Brain pericyte (primary cell): ENCODE measurements at regions not wholly inside any gene's neighbourhood (a gene's known extent, or its start where the extent isn't known, plus 50 kb on each side); places are given as distances from the start of the nearest gene placed in this dataset.

Source experiments
- DNase-seq: peaks from one replicate; pipeline ENCODE4 v3.0.0-alpha.2; 2012; ENCODE audit warnings: low read depth, low spot score

DNA sequence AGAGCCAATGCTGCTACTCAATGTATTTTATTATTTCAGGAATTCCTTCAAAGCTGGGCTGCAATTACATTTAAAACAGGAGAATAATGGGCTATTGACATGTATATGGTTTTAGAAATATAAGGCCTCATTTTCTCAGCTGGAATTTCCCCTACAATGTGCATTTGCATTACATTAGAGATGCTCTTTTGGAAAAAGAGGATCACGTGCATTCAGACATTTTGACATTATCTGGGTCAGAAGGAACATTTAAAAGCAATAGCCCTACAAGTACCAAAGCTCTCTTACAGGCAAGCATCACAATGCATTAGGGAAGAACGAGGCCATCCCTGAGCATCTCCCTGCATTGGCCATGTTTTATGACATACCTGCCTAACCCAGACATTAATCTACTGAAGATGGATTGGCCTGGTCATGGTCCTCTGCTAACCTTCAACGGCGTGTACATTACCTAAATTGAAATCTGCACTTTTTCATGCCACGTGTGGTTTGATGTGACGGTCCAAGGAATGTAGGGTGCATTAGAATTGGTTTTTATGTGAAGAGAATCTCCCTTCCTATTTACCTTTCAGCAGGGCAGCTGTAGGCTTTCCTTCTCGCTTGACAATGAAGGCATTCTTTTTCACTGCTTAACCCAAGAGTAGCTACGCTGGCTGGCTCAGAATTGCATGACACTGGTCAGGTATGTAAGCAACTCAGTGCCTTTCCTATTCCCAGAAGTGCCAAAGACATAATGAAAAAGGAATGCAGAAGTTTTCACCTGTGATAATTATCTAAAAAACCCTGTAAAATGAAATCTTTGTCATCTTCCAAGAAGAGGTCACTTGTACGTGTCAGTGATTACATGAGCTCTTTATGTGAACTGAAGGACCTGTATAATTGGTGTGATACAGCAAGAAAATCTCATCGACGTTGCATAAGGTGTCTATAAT, 212.3 kb upstream of the MPDZ start:
- DNase-seq = no peak

DNA sequence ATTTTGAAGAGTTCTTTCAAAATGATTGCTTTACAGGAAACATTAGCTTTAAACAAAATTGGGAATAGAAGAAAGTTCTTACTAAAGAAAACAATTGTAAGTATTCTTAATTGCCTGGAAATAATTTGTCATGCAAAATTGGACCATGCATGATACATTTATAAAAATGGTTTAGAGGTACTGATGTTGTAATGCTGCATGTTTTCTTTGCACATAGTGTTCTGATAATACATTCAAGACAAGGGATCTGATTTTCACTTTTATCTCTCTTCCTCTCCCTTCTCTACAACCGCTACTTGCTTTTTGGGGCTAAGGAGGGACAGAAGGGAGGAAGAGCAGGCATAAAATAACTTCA, 211.6 kb upstream of the MPDZ start:
- no peak for DNase-seq

DNA sequence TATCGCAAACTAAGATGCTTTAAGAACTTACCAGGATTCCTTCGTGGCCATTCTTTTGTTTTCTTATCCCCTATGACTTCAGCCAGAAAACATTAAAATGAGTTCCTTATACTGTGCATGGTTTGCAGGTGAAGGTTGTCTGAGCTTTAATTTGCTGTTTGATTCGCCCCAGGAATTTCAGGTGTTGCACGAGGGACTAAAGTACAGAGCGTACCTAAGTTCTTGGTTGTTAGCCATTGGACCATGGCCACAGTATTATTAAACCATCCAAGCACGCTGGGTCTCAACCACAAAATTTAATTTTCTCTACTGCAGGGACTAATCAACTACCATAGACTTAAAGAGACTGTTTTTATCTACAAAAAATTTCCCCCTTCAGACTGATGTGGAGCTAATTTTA, 208.4 kb upstream of the MPDZ start:
- no peak for DNase-seq

DNA sequence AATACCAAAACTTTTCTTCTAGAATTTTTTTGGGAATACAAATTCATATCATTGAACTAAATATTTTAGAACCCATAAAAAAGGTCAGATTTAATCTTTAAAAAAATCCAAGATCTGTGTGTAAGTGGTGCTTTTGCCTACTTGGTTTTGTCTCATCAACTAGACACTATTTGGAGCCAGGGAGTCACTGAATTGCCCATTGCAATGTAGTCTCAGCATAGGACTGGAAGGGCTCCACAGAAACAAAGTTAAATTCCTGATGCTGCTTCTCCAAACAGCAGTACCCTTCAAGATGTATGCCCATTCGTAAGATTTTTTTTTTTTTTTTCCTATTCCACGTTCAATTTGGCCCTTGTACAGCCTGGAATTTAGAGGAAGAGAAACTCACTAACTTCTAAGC, 208.0 kb upstream of the MPDZ start:
- DNase-seq = no peak

DNA sequence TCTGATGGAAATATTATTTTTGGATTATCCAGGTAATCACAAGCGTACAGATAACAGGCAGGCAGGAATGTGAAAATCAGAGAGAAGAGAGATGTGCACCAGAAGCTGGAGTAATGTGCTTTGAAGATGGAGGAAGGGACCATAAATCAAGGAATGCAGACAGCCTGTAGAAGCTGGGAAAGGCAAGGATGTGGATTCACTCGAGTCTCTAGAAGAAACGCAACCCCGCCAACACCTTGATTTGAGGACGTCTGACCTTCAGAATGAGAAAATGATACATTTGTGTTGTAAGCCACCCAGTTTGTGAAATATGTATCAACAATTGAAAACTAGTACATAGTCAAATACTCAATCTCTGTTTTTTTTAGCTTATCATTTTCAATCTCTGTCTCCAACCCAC, 207.6 kb upstream of the MPDZ start:
- DNase-seq = no peak

DNA sequence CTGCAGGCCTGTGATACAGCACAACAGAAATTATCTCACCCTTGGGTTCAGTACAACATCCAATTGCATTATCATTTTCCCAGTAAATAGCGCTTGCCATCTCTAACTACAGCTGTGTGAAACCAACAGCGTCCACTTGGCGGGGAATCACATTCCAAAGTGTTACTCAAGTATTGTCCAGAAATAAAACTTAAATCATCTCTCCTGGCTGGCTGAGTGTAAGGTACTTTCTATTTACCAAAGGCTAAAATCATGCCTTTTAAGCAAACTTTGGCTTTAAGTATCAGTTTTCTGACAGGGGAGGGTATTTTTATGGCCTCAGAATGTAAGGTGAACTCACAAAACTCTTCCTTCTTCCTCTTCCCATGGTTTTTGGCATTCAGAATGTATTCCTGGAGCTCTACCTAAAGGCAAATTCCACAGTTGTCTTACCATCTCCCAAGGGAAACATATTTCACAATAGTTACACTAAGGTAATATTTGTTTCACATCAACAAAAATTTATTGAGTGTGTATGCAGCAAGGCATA, 205.6 kb upstream of the MPDZ start:
- DNase-seq = no peak

DNA sequence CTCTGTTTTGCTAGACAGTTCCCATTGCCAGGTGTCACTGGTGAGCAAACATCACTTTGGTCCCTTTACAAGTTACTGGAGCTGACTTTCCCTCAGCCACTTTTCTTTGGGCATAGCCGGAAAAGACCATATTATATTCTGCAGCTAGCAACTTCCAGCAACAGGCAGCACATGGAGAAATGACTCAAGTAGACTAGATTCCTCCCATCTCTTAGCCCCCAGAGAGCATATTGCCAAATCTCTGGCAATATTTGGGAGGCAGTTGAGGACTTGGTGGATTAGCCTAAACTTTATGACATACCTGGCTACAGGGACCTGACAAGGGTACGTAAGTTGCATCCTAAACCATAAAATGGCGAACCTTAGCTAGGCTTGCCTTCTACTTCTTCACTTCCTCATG, 204.7 kb upstream of the MPDZ start:
- no peak for DNase-seq

DNA sequence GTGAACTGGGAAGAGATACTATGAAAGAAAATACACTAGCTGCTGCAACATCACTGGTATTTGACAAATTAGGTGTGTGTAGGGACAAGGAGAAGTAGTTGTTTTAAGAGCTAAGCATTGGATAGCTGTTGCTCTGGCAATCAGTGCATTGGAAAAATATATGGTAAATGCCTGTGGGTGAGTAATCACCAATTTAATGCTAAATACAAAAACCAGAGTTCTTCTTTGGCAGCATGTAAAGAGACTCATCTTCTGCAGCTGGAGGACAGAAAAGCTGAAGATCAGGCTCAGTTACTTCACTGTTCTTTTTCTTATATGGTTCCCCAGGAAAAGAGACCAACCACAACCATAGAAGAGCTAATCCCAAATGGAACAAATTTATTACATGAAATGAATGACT, 201.8 kb upstream of the MPDZ start:
- no peak for DNase-seq

DNA sequence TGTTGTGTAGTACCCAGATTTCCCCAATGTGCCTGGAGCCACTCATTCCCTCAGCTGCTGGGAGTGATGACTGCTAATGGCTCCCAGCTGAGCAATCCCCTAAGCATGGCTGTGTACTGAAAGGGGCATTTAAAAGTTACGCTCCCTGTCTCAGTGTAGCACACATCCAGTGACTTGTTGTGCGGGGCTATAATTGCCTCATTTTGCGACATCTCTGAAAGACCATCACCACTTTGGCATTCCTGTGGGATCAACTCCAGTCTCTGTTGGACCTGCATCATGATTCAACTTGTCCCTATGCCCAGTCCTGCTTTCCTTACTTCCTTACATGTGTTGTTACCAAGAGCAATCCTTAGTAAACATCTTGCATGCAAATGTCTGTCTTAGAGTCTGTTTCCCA, 201.2 kb upstream of the MPDZ start:
- DNase-seq = no peak

DNA sequence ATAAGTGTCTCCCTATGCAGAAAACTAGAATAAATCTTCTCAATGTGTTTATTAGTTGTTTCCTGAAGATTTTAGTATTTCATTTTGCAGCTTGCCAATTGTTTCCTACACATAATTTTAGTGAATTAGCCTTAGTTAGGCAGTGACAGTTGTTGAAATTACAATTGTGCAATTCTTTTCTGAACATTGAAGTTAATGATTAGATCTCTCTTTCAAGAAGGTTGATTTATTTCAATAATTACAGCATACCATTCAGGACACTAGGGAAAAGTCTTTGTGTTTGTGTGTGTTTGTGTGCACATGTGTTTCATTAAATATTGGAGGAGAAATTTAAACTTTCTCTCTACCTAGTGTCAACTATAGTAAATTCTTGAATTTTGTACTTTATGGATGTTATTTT, 199.6 kb upstream of the MPDZ start:
- no peak for DNase-seq

DNA sequence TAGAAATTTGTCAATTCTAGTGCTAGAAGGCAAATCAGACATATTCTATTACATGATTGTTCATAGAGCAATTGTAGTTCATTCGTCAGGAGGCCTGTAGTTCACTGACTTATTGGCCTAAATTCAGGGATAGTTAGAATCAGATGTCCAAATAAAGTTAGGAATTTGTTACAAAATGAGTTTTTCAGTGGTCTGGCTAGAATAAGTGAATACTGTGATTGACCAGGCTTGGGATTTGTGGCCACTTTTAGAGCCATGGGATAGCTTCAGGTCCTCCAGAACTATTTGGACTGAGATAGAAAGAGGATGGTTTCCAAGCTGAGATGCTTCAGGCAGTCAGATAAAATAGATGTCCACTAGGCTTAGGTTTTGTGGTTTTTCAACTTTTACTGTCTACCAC, 199.1 kb upstream of the MPDZ start:
- no peak for DNase-seq

DNA sequence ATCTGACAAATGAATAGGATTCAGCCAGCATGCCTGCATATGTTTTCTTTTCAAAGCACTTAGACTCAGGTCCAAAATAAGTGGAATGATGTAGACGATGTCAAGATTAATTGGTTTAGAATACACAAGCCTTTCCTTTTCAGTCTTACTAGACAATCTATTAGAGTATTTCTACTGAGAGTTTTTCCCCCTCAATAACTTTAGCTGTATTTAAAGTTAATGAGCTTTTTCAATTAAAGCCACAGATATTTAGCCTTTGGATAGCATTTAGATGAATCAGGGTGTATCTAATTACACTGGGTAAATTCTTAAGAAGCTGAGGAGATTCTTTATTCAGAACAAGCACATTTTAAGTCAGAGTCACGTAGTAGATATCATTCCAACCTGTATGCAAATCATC, 198.7 kb upstream of the MPDZ start:
- DNase-seq = no peak

DNA sequence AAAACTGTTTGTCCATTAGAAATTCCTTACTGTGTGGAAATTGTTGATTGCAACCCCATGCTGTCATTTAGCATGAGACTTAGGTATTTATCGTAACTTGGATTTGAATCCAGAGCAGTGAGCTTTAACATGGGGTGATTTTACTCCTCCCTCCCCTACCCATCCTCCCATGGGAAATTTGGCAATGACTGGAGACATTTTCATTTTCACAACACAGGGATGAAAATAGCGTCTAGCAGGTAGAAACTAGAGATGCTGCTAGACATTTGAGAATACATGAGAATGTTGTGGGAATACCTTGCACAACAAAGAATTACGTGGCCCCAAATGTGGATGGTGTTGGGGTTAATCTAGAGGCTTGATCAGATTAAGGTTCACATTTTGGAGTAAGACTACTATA, 191.3 kb upstream of the MPDZ start:
- DNase-seq = no peak

DNA sequence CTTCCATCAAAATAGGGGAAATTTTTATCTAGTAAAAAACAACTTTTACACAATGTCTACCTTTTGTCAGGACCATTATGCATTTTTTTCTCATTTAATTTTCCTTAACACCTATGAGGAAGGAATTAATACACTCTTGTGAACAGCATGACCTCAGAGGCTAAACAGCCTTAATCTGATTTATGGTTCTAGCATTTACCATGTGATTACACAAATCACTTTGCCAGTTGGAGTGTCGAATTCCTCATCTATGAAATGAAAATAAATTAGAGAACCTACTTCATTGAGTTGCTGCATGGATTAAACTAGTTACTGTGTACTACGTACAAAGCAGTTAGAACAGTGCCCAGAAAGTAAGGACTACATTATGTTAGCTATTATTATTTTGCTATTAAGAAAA, 187.7 kb upstream of the MPDZ start:
- DNase-seq = no peak

DNA sequence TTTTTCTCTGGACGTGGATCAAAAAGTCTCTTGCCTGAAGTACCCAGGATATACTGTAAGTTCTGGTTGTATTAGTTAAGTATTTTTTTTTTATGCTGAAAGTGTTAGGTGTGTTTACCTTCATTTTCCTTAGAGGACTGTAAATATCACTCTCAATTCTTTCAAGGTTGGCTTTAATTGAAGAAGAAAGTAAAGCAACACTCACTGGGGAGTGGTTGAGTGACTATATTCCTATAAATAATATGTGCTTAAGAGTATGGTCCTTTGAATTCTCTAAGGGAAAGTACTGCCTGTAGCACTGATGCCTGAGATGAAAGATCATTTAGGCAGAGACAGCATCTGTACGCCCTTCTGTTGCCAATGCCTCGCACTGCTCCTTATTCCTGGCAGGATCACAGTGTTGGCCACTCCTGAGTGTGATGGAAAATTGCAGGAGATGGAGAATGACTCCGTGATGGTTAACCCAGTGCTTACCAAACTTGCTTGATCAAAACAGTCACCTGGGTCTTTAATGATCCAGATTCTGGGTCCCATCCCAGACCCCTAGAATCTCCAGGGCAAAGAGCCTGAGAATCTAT, 182.0 kb upstream of the MPDZ start:
- no peak for DNase-seq

DNA sequence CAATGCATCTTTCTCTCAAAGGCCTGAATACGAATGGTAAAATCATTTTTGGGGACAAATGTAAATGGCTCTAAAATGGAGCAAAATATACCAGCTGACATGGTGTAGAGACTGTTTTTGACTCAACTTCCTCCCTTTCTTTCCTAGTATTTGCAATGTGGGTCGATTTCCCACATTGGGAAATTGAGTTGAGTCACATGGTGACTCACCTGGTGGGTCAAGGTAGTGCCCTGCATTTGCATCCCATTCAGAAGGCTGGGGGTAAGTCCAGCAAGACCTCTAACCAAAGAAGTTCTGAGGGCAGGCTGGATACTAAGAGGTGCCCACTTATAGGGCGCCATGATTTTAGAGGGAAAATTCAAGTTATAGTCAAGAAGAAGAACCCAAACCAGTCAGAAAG, 179.6 kb upstream of the MPDZ start:
- no peak for DNase-seq

DNA sequence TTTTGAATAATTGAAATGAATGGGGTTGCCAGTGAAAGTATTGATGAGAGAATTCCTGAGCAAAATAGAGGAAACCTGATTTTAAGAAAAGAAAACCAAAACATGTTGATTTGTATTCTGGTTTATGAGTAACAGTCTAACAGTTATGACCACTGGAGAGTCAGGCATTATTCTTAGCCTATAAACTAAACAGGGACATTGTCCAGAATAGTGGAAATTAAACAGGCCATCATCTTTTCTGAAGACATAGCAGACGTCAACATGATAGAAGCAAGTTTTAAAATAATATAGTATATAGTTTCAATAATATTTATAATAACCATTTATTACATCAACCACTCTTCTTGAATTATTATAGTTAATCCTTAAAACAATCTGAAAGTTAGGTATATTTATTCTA, 178.3 kb upstream of the MPDZ start:
- no peak for DNase-seq

DNA sequence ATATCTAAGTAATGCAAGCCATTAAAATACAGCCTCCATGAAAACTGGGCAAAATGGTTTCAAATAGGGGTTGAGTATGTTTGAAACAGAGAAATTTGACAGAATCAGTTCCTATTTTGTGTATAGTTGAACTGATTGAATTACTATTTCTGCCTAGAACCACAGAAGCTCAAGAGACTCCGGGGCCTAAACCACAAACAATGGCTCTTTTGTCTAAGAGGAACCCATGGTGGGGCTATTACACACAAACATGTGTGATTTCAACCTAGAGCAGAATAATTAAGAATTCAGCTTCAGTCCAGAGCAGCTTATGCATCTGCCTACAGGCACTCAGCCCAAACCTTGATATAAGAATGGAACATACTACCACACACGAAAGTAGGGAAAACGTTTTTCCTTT, 171.2 kb upstream of the MPDZ start:
- no peak for DNase-seq

DNA sequence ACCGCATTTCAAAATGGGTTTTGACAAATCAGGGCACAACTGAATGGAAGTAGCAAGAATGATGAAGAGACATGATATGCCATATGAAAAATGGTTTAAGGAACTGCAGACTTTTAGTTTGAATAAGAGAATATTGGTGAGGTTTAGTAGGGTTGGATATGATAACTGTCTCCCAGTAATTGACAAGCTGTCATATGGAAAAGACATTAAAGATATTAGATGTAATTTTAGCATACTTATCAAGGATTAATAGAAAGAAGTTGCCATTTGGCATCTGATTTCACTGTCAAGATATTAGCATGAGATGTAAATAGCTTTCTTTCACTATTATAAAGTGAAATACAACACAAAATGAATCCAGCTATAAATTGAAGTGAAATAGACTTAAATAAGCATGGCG, 169.0 kb upstream of the MPDZ start:
- DNase-seq = no peak

DNA sequence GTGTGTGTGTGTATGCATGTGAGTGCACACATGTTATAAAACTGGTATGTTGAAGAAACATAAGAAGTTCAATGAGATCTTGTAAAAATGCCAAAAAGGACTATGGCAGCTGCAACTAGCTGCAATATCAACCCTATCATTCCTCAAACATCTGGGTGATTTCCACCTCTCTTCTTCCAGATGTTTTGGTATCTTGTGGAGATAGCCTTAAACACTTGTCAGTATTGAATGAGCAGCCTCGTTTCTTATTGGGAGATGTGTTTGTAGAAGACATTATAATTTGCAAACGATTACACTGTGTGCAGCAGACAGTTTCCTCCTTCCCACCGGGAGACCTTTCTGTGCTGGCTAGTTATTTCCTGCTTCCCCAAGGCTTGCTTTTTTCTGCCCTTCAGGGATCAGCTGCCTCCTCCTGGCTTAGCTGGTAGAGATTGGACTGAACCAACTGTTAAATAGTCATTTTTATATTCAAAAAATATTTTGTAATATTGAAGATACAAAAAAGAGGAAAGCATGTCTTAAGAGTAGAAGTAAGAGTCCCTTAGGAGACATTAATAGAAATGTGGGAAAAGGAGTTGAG, 168.4 kb upstream of the MPDZ start:
- DNase-seq = no peak

DNA sequence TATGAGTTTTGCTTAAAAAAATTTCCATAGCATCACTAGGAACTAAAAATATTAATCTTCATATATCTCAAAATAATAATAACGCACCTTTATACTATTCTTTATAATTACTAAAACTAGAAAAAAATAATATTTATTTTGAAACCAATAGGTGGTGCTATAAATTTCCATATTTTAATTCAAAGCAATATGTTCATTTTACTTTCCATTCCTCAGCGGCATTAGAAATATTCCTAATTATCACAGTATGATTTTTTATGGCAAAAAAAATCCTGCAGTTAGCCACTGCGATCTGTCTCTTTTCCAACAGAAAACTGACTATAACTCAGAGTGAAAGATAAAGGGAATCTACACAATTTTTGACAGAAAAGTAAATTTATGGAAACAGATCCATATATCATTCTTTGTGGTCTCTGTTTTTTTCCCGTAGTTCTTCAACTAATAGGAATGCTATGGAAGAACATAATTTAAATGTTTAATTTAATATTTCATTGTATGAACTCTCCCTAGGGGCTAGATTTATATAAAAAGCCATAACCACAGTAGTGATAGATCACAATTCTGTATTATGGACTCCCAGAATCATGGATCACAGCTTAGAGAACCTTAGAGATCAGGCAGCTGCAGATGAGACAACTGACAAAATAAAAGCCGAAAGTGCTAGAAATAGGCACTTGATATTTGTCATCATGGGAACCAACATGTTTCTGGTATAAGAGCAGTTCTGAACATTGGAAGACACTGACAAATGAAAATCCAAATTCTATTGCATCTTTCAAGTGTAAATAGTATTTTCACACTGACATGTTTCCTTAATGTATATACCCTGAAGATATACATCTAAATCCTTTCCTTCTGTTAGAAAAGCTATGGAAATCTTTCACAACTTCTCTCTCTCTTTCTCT, 167.7 kb upstream of the MPDZ start:
- DNase-seq = no peak
